Trophoblast cell (in vitro differentiated cells and primary cell): ENCODE measurements at regions not wholly inside any gene's neighbourhood (a gene's known extent, or its start where the extent isn't known, plus 50 kb on each side); places are given as distances from the start of the nearest gene placed in this dataset.

Source experiments
- DNase-seq, 2 donors: peaks; one replicate each; pipeline ENCODE4 v3.0.0-alpha.2; 2016
- H2AFZ ChIP-seq: 2 replicates; pipeline ENCODE4 v1.6.1; 2013; ENCODE audit warnings: low read length, moderate library complexity, mild to moderate bottlenecking; ENCODE audit not compliant: insufficient read depth, poor library complexity
- H2AK5ac ChIP-seq: 2 replicates; pipeline ENCODE4 v1.6.1; 2013; ENCODE audit warnings: mild to moderate bottlenecking, low read length
- H2BK120ac ChIP-seq: 2 replicates; pipeline ENCODE4 v1.6.1; 2013; ENCODE audit warnings: low read length, mild to moderate bottlenecking, moderate library complexity; ENCODE audit not compliant: insufficient read depth, poor library complexity
- H2BK12ac ChIP-seq: 2 replicates; pipeline ENCODE4 v1.6.1; 2013; ENCODE audit warnings: mild to moderate bottlenecking, low read length, moderate library complexity
- H2BK5ac ChIP-seq: 2 replicates; pipeline ENCODE4 v1.6.1; 2013; ENCODE audit warnings: low read length, low read depth, moderate library complexity, mild to moderate bottlenecking; ENCODE audit not compliant: poor library complexity
- H3K14ac ChIP-seq: 2 replicates; pipeline ENCODE4 v1.6.1; 2013; ENCODE audit warnings: mild to moderate bottlenecking, low read length
- H3K18ac ChIP-seq: 2 replicates; pipeline ENCODE4 v1.6.1; 2013; ENCODE audit warnings: mild to moderate bottlenecking, low read length
- H3K23ac ChIP-seq: 2 replicates; pipeline ENCODE4 v1.6.1; 2013; ENCODE audit warnings: low read length
- H3K27ac ChIP-seq: 2 replicates; pipeline ENCODE4 v1.5.1; 2013; ENCODE audit warnings: low read depth, mild to moderate bottlenecking, inconsistent platforms, low read length, moderate library complexity
- H3K27me3 ChIP-seq: 2 replicates; pipeline ENCODE4 v1.6.1; 2013; ENCODE audit warnings: inconsistent platforms, mild to moderate bottlenecking, low read length, moderate library complexity; ENCODE audit not compliant: insufficient read depth
- H3K36me3 ChIP-seq, 2 experiments: 1 replicate in 1 of 2; 2 replicates in 1 of 2; pipeline ENCODE4 v1.6.1; 2013; ENCODE audit warnings: low read length in 2 of 2, mild to moderate bottlenecking in 2 of 2, moderate library complexity in 1 of 2; ENCODE audit not compliant: insufficient read depth in 2 of 2, control insufficient read depth in 1 of 2
- H3K4ac ChIP-seq: 2 replicates; pipeline ENCODE4 v1.6.1; 2013; ENCODE audit warnings: low read depth, mild to moderate bottlenecking, low read length, moderate library complexity
- H3K4me1 ChIP-seq, 2 experiments: 1 replicate in 1 of 2; 2 replicates in 1 of 2; pipeline ENCODE4 v1.6.1; 2013; ENCODE audit warnings: low read length in 2 of 2, mild to moderate bottlenecking in 2 of 2, moderate library complexity in 1 of 2; ENCODE audit not compliant: insufficient read depth in 2 of 2, control insufficient read depth in 1 of 2
- H3K4me2 ChIP-seq: 2 replicates; pipeline ENCODE4 v1.6.1; 2013; ENCODE audit warnings: inconsistent platforms, mild to moderate bottlenecking, low read length, moderate library complexity
- H3K4me3 ChIP-seq: 2 replicates; pipeline ENCODE4 v1.5.1; 2013; ENCODE audit warnings: mild to moderate bottlenecking, low read depth, low read length, inconsistent platforms
- H3K79me1 ChIP-seq: one replicate; pipeline ENCODE4 v1.6.1; 2013; ENCODE audit warnings: low read length
- H3K79me2 ChIP-seq: 2 replicates; pipeline ENCODE4 v1.6.1; 2013; ENCODE audit warnings: low read length, mild to moderate bottlenecking; ENCODE audit not compliant: control insufficient read depth, insufficient read depth, poor library complexity
- H3K9ac ChIP-seq: 2 replicates; pipeline ENCODE4 v1.6.1; 2013; ENCODE audit warnings: mild to moderate bottlenecking, low read length
- H3K9me3 ChIP-seq: 2 replicates; pipeline ENCODE4 v1.6.1; 2013; ENCODE audit warnings: low read depth, mild to moderate bottlenecking, control low read depth, inconsistent platforms, low read length; ENCODE audit not compliant: insufficient read depth
- H4K12ac ChIP-seq: 2 replicates; pipeline ENCODE4 v1.6.1; 2013; ENCODE audit warnings: low read depth, mild to moderate bottlenecking, low read length, moderate library complexity
- H4K8ac ChIP-seq: 2 replicates; pipeline ENCODE4 v1.6.1; 2013; ENCODE audit warnings: low read depth, mild to moderate bottlenecking, low read length, moderate library complexity
- H4K91ac ChIP-seq: one replicate; pipeline ENCODE4 v1.6.1; 2013; ENCODE audit warnings: low read depth, mild to moderate bottlenecking, low read length, moderate library complexity
- WGBS: extraction: QIAGEN DNeasy Blood & Tissue Kit; methylation state at CpG from one replicate; pipeline ENCODE4 v1.1.7; 2013; ENCODE audit warnings: missing lambda C conversion rate; ENCODE audit not compliant: insufficient read length, insufficient coverage; ENCODE audit errors: extremely low coverage; 5-methylcytosine and 5-hydroxymethylcytosine counted together

- no peaks in the 10 kb centered on the region for H3K9me3 ChIP-seq
- no peaks in the 10 kb centered on the region for H3K27me3 ChIP-seq
- WGBS, result no CpG with 5 or more reads among the region's 4 CpGs
- no peak overlapping the region for H3K9ac ChIP-seq
- no peak overlapping the region for H4K12ac ChIP-seq
- no peak for DNase-seq
- no peak overlapping the region for H3K27ac ChIP-seq
- no peak overlapping the region for H3K23ac ChIP-seq
- no peak overlapping the region for H4K8ac ChIP-seq
- H3K4me3 ChIP-seq, result no peak overlapping the region
- H2BK5ac ChIP-seq, result no peak overlapping the region
- no peak overlapping the region for H3K4me2 ChIP-seq
- H3K79me1 ChIP-seq, result no peaks in the 10 kb centered on the region
- H2BK12ac ChIP-seq, result no peak overlapping the region
- H2BK120ac ChIP-seq, result no peak overlapping the region
- H3K14ac ChIP-seq, result no peak overlapping the region
- H2AK5ac ChIP-seq, result no peak overlapping the region
- H3K18ac ChIP-seq, result no peak overlapping the region
- H4K91ac ChIP-seq, result no peak overlapping the region
- no peaks in the 10 kb centered on the region for H3K4me1 ChIP-seq
- H3K4ac ChIP-seq, result no peak overlapping the region
- H3K36me3 ChIP-seq, result no peaks in the 10 kb centered on the region
- H3K79me2 ChIP-seq, result no peaks in the 10 kb centered on the region
- H2AFZ ChIP-seq, result no peak overlapping the region
These were observed 348.7 kb downstream of the MAN2A1 start for GRCh38 chr5:110038297-110038997.

- Histone ChIP-seq H4K91ac (no peak overlapping the region), H2BK120ac (no peak overlapping the region), H2AFZ (no peak overlapping the region), H3K27ac (no peak overlapping the region), H3K36me3 (no peaks in the 10 kb centered on the region), H3K79me2 (no peaks in the 10 kb centered on the region), H4K8ac (no peak overlapping the region), H3K79me1 (no peaks in the 10 kb centered on the region), H3K4me1 (no peaks in the 10 kb centered on the region), H2BK5ac (no peak overlapping the region), H3K4me3 (no peak overlapping the region), H4K12ac (no peak overlapping the region), H3K4ac (no peak overlapping the region), H3K9ac (no peak overlapping the region), H3K9me3 (no peaks in the 10 kb centered on the region), H3K18ac (no peak overlapping the region), H3K27me3 (no peaks in the 10 kb centered on the region), H3K14ac (no peak overlapping the region), H3K23ac (no peak overlapping the region), H2BK12ac (no peak overlapping the region), H2AK5ac (no peak overlapping the region), H3K4me2 (no peak overlapping the region)
- no CpG with 5 or more reads among the region's 2 CpGs for WGBS
- DNase-seq, result peak in 1 of 2 donors; percentile 56
These were observed 350.5 kb downstream of the MAN2A1 start for GRCh38 chr5:110040178-110040577.

- Histone ChIP-seq H3K23ac (no peak overlapping the region), H3K27me3 (no peaks in the 10 kb centered on the region), H2BK120ac (no peak overlapping the region), H3K9me3 (no peaks in the 10 kb centered on the region), H3K27ac (no peak overlapping the region), H3K4me3 (no peak overlapping the region), H3K4me1 (no peaks in the 10 kb centered on the region), H3K79me2 (no peaks in the 10 kb centered on the region), H3K14ac (no peak overlapping the region), H3K79me1 (no peaks in the 10 kb centered on the region), H4K8ac (no peak overlapping the region), H2AK5ac (no peak overlapping the region), H2BK12ac (no peak overlapping the region), H3K36me3 (no peaks in the 10 kb centered on the region), H3K9ac (no peak overlapping the region), H3K4ac (no peak overlapping the region), H3K4me2 (no peak overlapping the region), H4K91ac (no peak overlapping the region), H2AFZ (no peak overlapping the region), H4K12ac (no peak overlapping the region), H3K18ac (no peak overlapping the region), H2BK5ac (no peak overlapping the region)
- WGBS, result no CpG with 5 or more reads among the region's 2 CpGs
- DNase-seq, result no peak
These were observed 353.3 kb downstream of the MAN2A1 start for GRCh38 chr5:110043025-110043424.

- H3K79me2 ChIP-seq, result no peaks in the 10 kb centered on the region
- no peak overlapping the region for H3K18ac ChIP-seq
- H3K9me3 ChIP-seq, result no peaks in the 10 kb centered on the region
- no peak overlapping the region for H2BK5ac ChIP-seq
- no peak overlapping the region for H3K4me3 ChIP-seq
- no peak overlapping the region for H3K4me2 ChIP-seq
- WGBS, result no CpG with 5 or more reads among the region's 1 CpG
- H3K9ac ChIP-seq, result no peak overlapping the region
- H4K91ac ChIP-seq, result no peak overlapping the region
- no peak overlapping the region for H2AFZ ChIP-seq
- H2BK120ac ChIP-seq, result no peak overlapping the region
- H3K23ac ChIP-seq, result no peak overlapping the region
- H2BK12ac ChIP-seq, result no peak overlapping the region
- no peak overlapping the region for H2AK5ac ChIP-seq
- no peaks in the 10 kb centered on the region for H3K36me3 ChIP-seq
- H3K14ac ChIP-seq, result no peak overlapping the region
- H3K4me1 ChIP-seq, result no peaks in the 10 kb centered on the region
- H4K8ac ChIP-seq, result no peak overlapping the region
- H4K12ac ChIP-seq, result no peak overlapping the region
- no peaks in the 10 kb centered on the region for H3K79me1 ChIP-seq
- H3K4ac ChIP-seq, result no peak overlapping the region
- no peaks in the 10 kb centered on the region for H3K27me3 ChIP-seq
- DNase-seq, result peak in 1 of 2 donors; percentile 20
- H3K27ac ChIP-seq, result no peak overlapping the region
These were observed 355.4 kb downstream of the MAN2A1 start for GRCh38 chr5:110045158-110045557.
